ENCODE measurements at regions not wholly inside any gene's neighbourhood (a gene's known extent, or its start where the extent isn't known, plus 50 kb on each side); places are given as distances from the start of the nearest gene placed in this dataset.
"Not testable (repeated sequence)": the region's sequence is repeated elsewhere in the genome, so short reads cannot be mapped to it uniquely, and the experiment has no call there.

DNA sequence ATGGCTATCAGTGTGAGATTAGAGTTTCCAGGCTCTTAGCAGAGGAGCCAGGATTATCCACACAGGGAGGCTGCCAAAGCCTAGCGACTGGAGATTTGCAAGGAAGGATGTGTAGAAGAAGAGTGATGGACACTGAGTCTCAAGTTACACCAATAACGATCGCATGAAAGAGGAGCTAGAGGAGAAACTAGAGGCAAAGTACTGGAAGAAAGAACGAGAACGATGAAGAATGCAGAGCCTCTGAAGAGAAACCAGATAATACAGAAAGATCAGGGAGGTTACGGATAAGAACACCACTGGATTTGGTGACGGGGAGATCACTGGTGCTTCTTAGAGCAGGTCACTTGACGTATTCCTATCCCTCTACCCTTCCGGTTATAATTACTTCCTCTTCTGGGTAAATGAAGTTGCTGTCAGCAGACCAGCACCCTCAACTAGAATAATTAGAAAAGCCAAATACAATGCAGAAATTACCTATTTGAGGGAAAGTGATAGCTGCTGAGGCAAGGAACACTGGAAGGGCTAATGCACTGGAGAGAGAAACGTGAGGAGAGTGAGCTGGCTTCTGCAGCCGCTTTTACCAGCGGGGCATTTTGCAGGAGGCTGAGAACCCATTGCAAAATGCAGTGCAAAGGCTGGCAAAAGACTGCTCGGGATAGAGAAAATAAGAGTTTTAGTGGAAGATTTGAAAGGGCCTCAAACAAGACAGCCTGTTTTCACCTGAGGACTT is 93.1 kb upstream of the HIF1A start:
- DNase-seq (ENCODE audit: extremely low read depth in 1 of 2, low read depth in 1 of 2) = no peak

DNA sequence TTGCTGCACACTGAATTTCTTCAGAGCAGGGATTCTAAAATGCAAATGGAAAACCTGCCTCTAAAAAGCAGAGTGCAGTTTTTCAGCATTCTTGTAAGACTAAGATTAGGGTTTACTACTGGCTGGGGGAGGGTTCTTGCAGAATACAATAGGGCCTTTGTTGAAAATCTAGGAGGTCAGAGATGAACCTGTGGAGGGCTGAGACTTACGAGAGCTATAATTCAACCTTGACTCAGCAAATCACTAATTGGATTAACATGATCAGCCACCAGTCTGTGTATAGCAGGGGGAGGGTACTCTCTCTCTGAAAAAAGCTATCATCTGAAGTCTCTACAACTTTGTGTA is 92.6 kb upstream of the HIF1A start:
- no peak for DNase-seq (ENCODE audit: extremely low read depth in 1 of 2, low read depth in 1 of 2)

DNA sequence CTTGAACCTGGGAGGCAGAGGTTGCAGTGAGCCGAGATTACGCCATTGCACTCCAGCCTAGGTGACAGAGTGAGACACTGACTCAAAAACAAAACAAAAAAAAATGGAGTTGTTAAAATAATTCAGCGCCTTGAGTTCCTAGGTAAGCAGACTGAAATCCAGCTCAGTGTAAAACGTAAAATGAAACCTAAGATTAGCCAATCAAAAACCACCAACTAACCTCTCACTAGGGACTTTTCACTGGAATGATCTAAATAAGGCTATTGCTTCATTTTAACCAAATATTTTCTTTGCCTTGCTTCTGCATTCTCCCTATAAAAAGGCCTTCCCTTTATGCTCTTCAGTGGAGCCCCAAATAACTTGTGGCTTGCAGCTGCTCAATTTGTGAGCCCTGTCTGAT is 91.6 kb upstream of the HIF1A start:
- no peak for DNase-seq (ENCODE audit: extremely low read depth in 1 of 2, low read depth in 1 of 2)

- DNase-seq (ENCODE audit: extremely low read depth in 1 of 2, low read depth in 1 of 2) = no peak
Measured at GRCh38 chr14:61607570-61608244, 87.6 kb upstream of the HIF1A start.

DNA sequence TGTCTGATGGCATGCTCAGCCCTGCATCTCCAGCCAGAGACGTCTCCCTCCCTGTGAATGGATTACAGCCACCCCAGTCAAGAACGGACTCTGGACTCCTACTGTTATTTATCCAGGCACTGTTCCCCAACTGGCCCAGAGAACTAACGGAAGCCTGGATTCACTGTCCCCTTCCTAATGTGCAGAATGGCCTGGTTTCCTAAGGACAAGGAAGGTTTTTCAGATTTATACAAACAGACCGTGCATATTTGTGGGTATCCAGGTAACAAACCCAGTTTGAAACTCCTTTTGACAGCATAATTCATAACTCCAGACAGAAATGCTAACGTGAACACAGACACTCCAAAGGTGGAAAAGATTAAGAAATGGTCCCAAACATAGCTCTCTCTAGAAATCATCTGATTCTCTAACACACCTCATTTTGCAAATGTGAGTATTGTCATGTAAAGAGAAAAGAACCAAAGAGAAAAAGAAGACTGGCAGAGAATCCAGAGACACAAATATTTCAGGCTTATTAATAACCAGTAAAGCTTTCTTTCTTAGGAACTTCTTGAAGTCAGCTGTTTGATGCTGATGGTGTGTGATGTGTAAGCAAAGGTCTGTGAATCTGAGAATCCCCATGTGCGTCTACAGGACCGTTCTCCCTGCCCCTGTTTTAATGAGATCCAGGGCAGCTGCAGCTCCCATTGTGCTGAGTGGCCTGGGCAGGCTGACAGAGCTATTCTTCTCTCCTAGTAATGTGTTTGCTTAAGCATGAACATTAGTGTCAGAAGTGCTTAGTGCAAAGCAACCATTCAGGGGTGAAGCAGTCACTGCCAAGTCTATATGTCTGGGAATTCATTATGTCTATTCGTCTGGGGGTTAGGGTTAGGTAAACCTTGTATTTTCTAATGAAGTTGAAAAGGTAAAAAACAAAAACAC is 86.8 kb upstream of the HIF1A start:
- no peak for DNase-seq (ENCODE audit: extremely low read depth in 1 of 2, low read depth in 1 of 2)

- no peak for DNase-seq (ENCODE audit: extremely low read depth in 1 of 2, low read depth in 1 of 2)
Measured at GRCh38 chr14:61609191-61609843, 86.0 kb upstream of the HIF1A start.

GRCh38 chr14:61609884-61610283 is 85.4 kb upstream of the HIF1A start:
- DNase-seq (ENCODE audit: extremely low read depth in 1 of 2, low read depth in 1 of 2) = no peak

DNA sequence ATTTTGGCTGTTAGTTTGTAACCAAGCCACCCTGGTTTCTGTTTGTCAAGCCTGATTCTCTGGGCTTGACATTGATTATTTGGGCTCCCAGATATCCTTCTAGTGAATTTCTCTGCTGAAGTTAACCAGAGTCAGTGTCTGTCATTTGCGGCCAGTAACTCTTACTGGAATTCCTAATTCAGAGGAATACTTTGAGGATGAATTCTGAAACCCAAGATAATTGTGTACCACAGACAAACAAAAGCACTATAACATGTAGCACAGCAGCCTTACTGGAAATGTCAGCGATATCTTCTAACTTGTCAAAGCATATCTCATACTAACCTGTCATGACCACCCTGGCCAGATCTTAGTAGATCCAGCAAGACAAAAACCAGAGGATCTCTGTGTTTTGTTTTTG is 84.4 kb upstream of the HIF1A start:
- no peak for DNase-seq (ENCODE audit: extremely low read depth in 1 of 2, low read depth in 1 of 2)

DNA sequence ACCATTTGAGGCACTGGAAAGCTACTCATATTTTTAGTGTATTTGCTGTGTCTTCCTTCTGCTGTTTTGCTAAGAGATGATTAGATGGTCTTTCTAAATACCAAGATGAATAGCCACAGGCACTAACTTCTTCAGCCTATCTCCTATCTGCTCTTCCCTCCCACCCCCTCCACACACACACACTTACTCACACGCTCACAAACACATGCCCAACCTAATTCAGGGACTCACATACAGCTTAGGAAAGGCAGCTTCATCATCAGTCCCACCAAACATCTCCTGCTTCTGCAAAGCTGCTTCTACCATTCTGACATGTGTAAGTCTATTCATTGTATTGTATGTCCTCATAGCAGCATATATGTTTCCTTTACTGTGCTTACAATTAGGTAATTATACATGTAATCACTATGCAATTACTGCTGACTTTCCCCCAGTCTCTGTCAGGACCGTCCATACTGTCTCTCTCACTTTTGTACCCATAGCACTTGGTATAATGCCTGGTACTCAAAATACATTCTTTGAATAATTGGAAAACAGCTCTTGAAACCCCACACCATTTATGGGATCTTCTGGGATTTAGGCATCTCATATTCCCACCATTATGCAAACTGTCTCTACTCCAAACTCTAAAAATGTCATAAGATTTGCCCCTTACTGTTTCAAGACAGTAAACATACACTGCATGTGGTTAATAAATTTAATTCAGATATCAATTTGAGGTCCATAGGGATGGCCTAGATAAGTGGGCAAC is 83.3 kb upstream of the HIF1A start:
- DNase-seq (ENCODE audit: extremely low read depth in 1 of 2, low read depth in 1 of 2) = no peak

GRCh38 chr14:61613006-61613405 is 82.3 kb upstream of the HIF1A start:
- DNase-seq (ENCODE audit: extremely low read depth in 1 of 2, low read depth in 1 of 2) = not testable (repeated sequence)

DNA sequence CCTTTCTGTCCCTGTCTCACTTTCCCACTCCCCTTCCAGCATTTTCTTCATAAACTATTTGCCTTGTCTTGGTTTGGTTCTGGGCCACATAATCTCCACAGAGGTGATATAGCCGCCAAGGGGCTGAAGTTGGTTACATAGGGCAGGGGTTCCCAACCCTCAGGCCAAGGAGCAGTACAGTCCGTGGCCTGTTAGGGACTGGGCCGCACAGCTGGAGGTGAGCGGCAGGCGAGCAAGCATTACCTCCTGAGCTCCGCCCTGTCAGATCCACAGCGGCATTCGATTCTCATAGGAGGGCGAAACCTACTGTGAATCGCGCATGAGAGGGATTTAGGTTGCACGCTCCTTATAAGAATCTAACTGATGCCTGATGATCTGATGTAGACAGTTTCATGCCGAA is 80.6 kb upstream of the HIF1A start:
- DNase-seq (ENCODE audit: extremely low read depth in 1 of 2, low read depth in 1 of 2) = no peak

DNA sequence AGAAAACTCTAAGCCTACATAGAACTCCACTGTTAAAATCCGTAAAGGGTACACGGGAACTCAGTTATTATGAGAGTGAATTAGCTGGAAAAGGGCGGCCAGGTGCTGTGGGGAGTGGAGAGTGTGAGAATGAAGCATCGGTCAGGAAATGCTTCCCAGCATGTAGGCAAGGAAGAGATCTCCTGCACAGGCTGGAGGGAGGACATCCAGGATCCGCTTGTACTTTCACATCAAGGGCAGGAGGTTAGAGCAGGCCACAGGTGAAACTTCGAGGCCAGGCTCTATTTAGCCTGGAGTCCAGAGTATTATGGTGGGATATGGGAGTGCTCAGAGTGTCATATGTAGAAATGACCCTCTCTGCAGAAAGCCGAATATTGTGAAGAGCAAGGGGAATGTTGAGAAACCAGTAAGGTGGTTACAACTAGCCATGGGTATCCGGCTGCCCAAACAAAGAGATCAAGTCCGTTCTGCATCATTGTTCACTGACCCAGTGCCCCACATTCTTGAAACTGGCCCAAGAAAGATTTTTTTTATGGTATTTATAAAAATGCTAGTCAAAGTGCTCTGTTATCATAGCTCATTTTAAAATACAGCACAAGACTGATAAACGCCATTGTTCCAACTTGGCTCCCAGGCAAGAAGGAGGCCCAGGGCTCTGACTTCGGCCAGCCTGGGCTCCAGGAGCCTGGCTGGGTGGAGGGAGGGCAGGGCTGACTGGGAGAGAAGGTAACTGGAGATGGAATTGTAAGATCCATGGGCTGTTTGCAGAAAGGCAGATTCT is 79.4 kb upstream of the HIF1A start:
- DNase-seq (ENCODE audit: extremely low read depth in 1 of 2, low read depth in 1 of 2) = no peak

DNA sequence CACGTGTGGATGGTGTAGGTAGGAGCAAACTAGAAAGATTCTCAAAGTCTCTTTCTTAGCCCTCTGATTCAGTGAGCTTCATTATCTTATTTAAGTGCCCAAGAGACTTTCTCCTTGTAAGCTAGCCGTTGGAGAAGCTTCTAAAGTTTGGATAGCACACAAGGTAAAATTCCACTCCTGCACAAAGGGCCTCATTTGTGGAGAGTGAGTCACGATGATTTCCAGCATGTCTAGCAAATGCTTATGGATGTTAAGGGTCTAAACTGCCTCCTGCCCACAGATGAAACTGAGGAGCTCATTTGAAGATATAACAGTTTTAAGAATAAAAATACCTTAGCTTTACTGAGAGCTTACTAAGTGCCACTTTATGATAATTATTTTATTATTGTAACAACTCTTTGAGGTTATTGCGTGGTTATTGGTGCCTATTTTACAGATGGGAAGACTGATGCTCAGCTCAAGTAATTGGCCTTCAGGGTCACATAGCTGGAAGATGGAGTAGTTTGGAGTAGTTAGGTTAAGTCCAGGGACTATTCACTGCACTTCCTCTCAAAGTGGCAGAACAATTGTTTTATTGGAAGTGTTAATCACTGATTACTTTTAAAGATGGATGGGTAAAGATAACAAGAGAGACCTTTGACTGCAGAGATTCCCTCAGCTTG is 78.7 kb upstream of the HIF1A start:
- no peak for DNase-seq (ENCODE audit: extremely low read depth in 1 of 2, low read depth in 1 of 2)

DNA sequence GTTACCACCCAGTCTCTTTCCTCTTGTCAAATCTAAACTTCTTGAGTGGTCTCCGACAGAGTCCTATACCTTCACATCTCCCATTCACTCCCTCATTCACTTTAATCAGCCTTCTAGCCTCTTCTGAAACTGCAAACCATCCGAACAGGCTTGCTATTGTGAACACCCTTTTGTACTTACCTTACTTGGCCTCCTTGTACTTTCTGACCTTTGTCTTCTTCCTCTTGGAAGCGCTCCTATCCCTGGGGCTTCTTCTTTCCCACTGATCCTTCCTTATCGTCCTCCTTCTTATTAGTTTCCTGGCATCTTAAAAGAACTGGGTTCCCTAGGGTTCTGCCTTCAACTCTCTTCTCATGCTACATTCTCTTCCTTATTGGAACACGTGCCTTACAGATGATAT is 76.9 kb upstream of the HIF1A start:
- DNase-seq (ENCODE audit: extremely low read depth in 1 of 2, low read depth in 1 of 2) = no peak

DNA sequence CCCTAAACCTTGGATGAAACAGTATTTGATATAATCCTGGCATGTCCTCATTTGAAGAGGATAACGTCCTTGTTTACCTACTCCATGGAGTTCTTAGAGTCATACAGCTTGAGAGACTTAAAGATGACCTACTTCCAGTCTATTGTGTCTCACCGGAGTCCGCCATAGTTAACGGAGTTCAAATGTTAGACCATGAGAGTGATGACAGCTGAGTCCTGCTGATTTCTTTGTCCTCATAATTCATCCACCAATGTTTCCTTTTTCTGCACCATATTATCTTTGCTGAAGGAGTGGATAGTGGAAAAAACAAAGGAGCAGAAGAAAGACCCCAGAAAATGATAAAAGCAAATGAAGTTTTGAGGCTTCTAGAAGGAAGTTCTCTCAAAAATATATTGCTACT is 75.8 kb upstream of the HIF1A start:
- no peak for DNase-seq (ENCODE audit: extremely low read depth in 1 of 2, low read depth in 1 of 2)

GRCh38 chr14:61620130-61620946 is 75.0 kb upstream of the HIF1A start:
- peak; percentile 25 to 71 for DNase-seq (ENCODE audit: extremely low read depth in 1 of 2, low read depth in 1 of 2)

GRCh38 chr14:61621444-61621843 is 73.9 kb upstream of the HIF1A start:
- peak in 1 of 2 donors; percentile 60 for DNase-seq (ENCODE audit: extremely low read depth in 1 of 2, low read depth in 1 of 2)

DNA sequence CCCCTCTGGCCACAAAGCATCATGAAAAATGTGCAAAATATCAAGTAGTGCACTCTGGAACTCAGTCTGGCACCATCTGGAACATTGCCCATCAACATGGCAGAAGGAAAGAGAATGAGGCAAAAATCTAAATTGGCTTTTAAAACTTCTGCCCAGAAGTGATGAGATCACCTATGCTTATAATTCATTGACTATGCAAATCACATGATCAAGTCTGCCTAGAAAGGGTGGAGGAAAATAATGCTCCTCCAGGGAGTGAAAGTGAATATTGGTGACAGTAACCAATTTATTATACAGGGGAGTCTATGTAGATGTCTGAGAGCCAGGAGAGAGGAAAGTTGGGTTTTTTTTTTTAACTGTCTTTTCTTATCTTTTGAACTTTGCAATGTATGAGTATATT is 73.3 kb upstream of the HIF1A start:
- DNase-seq (ENCODE audit: extremely low read depth in 1 of 2, low read depth in 1 of 2) = no peak

Measured in stimulated activated CD8-positive, alpha-beta memory T cell treated with anti-CD3 and anti-CD28 coated beads, Interleukin-7, amount 100 ng/mL, for 48 hours (primary cell).